Smooth muscle cell (in vitro differentiated cells): ENCODE measurements at regions not wholly inside any gene's neighbourhood (a gene's known extent, or its start where the extent isn't known, plus 50 kb on each side); places are given as distances from the start of the nearest gene placed in this dataset.

Experiments used
- DNase-seq: peaks from one replicate; lab custom pipeline; 2025; ENCODE audit not compliant: unreplicated experiment; lab: John Stamatoyannopoulos, UW
- H2AFZ ChIP-seq: fragments of 200-600 bp; sonication (generic); 2 replicates; pipeline ENCODE4 v1.6.0; 2016; ENCODE audit warnings: antibody characterized with exemption, low read depth, mild to moderate bottlenecking
- H3F3A ChIP-seq: fragments of 200-600 bp; sonication (generic); 2 replicates; pipeline ENCODE4 v1.6.0; 2017; ENCODE audit warnings: antibody characterized with exemption, low read depth
- H3K27ac ChIP-seq: fragments of 200-600 bp; sonication (generic); 2 replicates; pipeline ENCODE4 v1.5.1; 2016; ENCODE audit warnings: low read depth, mild to moderate bottlenecking
- H3K27me3 ChIP-seq: fragments of 200-600 bp; sonication (generic); 2 replicates; pipeline ENCODE4 v1.6.1; 2016; ENCODE audit warnings: low read depth, mild to moderate bottlenecking
- H3K36me3 ChIP-seq: fragments of 200-600 bp; sonication (generic); 2 replicates; pipeline ENCODE4 v1.5.1; 2016; ENCODE audit warnings: low read depth
- H3K4me1 ChIP-seq: fragments of 200-600 bp; sonication (generic); 2 replicates; pipeline ENCODE4 v1.5.1; 2016; ENCODE audit warnings: low read depth
- H3K4me2 ChIP-seq: fragments of 200-600 bp; sonication (generic); 2 replicates; pipeline ENCODE4 v1.6.0; 2016; ENCODE audit warnings: mild to moderate bottlenecking
- H3K4me3 ChIP-seq: fragments of 200-600 bp; sonication (generic); 2 replicates; pipeline ENCODE4 v1.5.1; 2016; ENCODE audit warnings: mild to moderate bottlenecking
- H3K79me2 ChIP-seq: fragments of 200-600 bp; sonication (generic); 2 replicates; pipeline ENCODE4 v1.6.0; 2016; ENCODE audit warnings: low read depth, mild to moderate bottlenecking
- H3K9ac ChIP-seq: fragments of 200-600 bp; sonication (generic); 2 replicates; pipeline ENCODE4 v1.6.0; 2016; ENCODE audit warnings: low read depth
- H3K9me3 ChIP-seq: fragments of 200-600 bp; sonication (generic); replicated peaks from 2 replicates; pipeline ENCODE4 v1.5.1; 2016; ENCODE audit warnings: low read depth
- H4K20me1 ChIP-seq: fragments of 200-600 bp; sonication (generic); 2 replicates; pipeline ENCODE4 v1.6.0; 2016; ENCODE audit warnings: low read depth
- WGBS: methylation state at CpG from one replicate; pipeline ENCODE4 v1.1.7; 2016; ENCODE audit warnings: low lambda C conversion rate; 5-methylcytosine and 5-hydroxymethylcytosine counted together
- TF ChIP-seq, protein P1 (sequence below): fragments of 200-600 bp; sonication (generic); IDR thresholded peaks from 2 replicates; pipeline ENCODE4 v1.5.1; 2017; ENCODE audit warnings: borderline replicate concordance, mild to moderate bottlenecking, antibody characterized with exemption; ENCODE audit not compliant: insufficient read depth, poor library complexity, severe bottlenecking

- H3K9me3 ChIP-seq = no peaks in the 10 kb centered on the region
- WGBS = 64% methylated on average over 8 of the region's 8 CpGs
- H3K36me3 ChIP-seq = no peaks in the 10 kb centered on the region
- no peaks in the 10 kb centered on the region for H4K20me1 ChIP-seq
- DNase-seq = no peak
- H3K4me1 ChIP-seq = peaks cover 15% of the 10 kb centered on the region
- no peak overlapping the region for H3K9ac ChIP-seq
- H3K79me2 ChIP-seq = no peaks in the 10 kb centered on the region
- no peak overlapping the region for H3K4me2 ChIP-seq
- no peak overlapping the region for H3K4me3 ChIP-seq
- H3K27ac ChIP-seq = no peak overlapping the region
- H2AFZ ChIP-seq = no peak overlapping the region
- H3F3A ChIP-seq = no peaks in the 10 kb centered on the region
- H3K27me3 ChIP-seq = no peaks in the 10 kb centered on the region
- TF ChIP-seq, protein P1, sequence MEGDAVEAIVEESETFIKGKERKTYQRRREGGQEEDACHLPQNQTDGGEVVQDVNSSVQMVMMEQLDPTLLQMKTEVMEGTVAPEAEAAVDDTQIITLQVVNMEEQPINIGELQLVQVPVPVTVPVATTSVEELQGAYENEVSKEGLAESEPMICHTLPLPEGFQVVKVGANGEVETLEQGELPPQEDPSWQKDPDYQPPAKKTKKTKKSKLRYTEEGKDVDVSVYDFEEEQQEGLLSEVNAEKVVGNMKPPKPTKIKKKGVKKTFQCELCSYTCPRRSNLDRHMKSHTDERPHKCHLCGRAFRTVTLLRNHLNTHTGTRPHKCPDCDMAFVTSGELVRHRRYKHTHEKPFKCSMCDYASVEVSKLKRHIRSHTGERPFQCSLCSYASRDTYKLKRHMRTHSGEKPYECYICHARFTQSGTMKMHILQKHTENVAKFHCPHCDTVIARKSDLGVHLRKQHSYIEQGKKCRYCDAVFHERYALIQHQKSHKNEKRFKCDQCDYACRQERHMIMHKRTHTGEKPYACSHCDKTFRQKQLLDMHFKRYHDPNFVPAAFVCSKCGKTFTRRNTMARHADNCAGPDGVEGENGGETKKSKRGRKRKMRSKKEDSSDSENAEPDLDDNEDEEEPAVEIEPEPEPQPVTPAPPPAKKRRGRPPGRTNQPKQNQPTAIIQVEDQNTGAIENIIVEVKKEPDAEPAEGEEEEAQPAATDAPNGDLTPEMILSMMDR = no peak
These were observed 158.8 kb downstream of the CTTN start for GRCh38 chr11:70556884-70557741.

GRCh38 chr11:70557742-70558485, 159.6 kb downstream of the CTTN start:
- no peak for DNase-seq
- Histone ChIP-seq H3K36me3 (no peaks in the 10 kb centered on the region), H3K9ac (no peak overlapping the region), H3F3A (no peaks in the 10 kb centered on the region), H3K27ac (no peak overlapping the region), H2AFZ (no peak overlapping the region), H3K9me3 (no peaks in the 10 kb centered on the region), H3K4me2 (no peak overlapping the region), H4K20me1 (no peaks in the 10 kb centered on the region), H3K4me1 (peaks cover 15% of the 10 kb centered on the region), H3K4me3 (no peak overlapping the region), H3K27me3 (no peaks in the 10 kb centered on the region), H3K79me2 (no peaks in the 10 kb centered on the region)
- WGBS = 93% methylated on average over 27 of the region's 27 CpGs
- TF ChIP-seq, protein P1 = no peak

DNA sequence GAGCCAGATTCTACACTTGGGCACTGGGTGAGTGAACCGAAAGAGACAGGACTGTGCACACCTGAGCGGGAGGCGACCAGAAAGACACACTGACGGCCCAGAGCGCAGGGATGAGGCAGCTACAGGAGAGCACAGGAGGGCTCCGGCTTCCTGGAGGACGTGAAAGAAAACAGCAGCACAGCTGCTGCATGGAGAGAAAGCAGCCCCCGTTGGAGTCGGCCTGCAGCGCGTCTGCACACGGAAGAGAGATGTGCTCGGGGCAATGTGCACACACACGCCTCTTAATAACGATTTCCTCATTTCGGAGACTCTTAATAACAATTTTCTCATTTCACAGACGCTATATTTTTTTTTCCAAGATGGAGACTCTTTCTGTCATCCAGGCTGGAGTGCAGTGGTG, 160.4 kb downstream of the CTTN start:
- Histone ChIP-seq H3K27me3 (no peaks in the 10 kb centered on the region), H2AFZ (no peak overlapping the region), H3K4me3 (no peak overlapping the region), H3K9ac (no peak overlapping the region), H3K9me3 (no peaks in the 10 kb centered on the region), H3K36me3 (no peaks in the 10 kb centered on the region), H3F3A (no peaks in the 10 kb centered on the region), H3K4me2 (no peak overlapping the region), H3K4me1 (peaks cover 15% of the 10 kb centered on the region), H4K20me1 (no peaks in the 10 kb centered on the region), H3K79me2 (no peaks in the 10 kb centered on the region), H3K27ac (no peak overlapping the region)
- no peak for DNase-seq
- TF ChIP-seq, protein P1 = no peak
- 93% methylated on average over 17 of the region's 17 CpGs for WGBS
